HG03159 (cell line): ENCODE measurements at regions not wholly inside any gene's neighbourhood (a gene's known extent, or its start where the extent isn't known, plus 50 kb on each side); places are given as distances from the start of the nearest gene placed in this dataset.
"Not testable (repeated sequence)": the region's sequence is repeated elsewhere in the genome, so short reads cannot be mapped to it uniquely, and the experiment has no call there.

Experiments used
- ATAC-seq: cut with Tn5 transposase; IDR thresholded peaks from one replicate; pipeline ENCODE4 v1.9.1; 2021; ENCODE audit warnings: mild to moderate bottlenecking, moderate library complexity; ENCODE audit not compliant: unreplicated experiment

DNA sequence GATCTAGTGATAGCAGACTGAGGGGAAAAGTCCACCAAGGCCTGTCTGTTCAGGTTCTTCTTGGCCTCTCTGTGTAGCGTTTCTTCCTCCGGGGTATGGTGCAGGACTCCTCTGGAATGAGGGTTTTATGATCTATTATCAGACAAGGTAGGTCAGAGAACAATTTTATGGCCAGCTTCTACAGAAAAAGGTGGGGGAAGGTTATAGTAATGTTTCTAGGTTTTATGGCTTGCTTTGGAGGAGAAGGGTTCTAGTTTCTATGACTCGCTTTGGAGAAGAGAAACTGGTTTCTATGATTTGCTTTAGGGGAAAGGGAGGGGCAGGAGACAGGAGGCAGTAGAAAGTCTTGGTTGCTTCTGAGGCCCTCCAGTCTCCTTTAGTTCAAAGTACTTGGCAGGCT is 144.8 kb upstream of the LAMA2 start:
- ATAC-seq, result peak; percentile 84

DNA sequence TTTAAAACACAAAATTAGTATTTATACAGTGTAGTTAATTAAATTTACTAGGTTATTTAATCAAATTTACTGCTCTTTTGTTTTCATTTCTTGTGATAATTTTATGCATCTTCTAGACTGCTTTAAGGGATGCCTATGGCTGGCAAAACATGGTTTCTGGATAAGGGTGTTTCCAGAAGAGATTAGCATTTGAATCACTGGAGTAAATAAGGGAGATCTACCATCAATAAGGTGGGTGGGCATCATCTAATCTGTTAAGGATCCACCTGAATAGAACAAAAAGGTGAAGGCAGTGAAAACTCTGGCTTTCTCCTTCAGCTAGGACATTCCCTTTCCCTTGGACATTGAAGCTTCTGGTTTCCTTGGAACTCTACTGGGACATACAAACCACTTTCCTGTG is 146.2 kb upstream of the LAMA2 start:
- no peak for ATAC-seq

DNA sequence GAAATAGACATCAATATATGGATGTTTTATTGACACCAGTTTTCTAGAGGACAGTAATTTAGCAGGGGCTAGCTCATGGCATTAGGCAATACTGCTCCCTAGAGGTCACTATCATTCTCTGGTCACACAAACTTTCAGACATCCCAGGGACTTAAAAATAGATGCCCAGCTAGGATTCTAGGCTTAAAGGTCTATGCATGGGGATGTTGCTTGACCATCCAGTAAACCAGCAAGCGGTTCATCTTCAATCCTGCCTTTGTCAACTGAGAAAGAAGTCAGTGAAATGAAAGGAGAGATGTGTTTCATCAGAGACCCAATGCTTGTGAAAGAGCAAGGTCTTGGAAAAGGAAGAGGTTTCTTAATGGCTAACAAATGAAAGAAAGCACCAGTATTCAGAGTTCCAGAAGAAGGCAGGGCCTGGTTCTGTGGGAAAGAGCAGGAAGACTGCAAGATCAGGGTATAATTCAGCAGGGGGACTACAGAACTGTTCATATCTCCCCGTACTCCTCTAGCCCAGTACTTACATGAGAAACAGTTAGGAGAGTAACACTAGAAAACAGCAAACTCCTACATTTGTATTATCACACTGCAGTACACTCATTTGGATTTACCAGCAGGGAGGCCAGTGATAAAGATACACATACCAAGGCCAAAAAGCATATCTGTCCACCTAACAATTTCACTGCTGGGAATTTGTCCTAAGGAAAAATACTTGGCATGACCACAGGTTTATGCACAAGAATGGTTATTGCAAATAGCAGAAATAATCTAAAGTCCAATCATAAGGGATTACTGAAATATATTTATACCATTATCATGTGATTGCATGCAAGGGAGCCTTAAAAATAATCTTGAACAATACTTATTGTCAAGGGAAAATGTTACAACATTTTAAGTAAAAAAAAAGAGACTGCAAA is 151.4 kb upstream of the LAMA2 start:
- peak; percentile 68 for ATAC-seq

DNA sequence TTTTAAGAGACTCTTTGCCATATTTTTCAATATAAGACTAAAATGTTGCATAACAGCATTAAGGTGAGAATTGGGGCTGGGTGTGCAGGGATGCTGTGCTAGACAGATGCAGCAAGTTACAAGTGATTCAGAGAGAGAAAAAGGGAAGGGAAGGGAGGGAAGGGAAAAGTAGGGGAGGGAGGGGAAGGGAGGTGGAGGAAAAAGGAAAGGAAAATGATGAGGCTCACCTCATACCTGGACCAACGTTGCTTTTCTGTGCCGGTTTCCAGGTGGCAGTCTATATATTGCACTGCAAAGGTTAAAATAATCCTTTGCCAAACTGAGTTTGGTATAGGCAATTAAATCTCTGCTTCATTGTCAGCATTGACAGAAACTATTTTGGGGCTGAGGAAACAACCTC is 155.4 kb upstream of the LAMA2 start:
- no peak for ATAC-seq

- ATAC-seq, result peak; percentile 53
These were observed 157.4 kb upstream of the LAMA2 start for GRCh38 chr6:128725271-128726233.

DNA sequence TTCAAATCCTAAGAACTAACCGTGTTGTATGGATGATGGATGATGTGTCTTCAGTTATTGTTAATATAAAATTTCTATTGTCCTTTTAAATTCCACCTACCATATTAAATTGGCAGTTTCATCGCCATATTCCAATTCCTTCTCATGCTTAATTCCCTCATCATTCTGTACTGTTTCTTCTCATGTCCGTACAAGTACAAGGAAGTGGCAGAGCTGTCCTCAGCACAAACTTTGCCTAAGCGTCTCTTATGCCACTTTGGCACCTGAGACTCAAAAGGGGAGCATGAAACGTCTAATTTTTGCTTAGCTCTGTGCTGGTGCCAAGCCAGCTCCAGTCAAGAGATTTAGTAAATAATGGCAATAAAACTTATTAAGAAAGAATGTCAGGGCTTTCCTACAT is 158.2 kb upstream of the LAMA2 start:
- no peak for ATAC-seq

GRCh38 chr6:128723667-128724066 is 159.3 kb upstream of the LAMA2 start:
- no peak for ATAC-seq

- no peak for ATAC-seq
These were observed 162.0 kb upstream of the LAMA2 start for GRCh38 chr6:128720891-128721290.

- ATAC-seq, result no peak
These were observed 163.2 kb upstream of the LAMA2 start for GRCh38 chr6:128719786-128720185.

DNA sequence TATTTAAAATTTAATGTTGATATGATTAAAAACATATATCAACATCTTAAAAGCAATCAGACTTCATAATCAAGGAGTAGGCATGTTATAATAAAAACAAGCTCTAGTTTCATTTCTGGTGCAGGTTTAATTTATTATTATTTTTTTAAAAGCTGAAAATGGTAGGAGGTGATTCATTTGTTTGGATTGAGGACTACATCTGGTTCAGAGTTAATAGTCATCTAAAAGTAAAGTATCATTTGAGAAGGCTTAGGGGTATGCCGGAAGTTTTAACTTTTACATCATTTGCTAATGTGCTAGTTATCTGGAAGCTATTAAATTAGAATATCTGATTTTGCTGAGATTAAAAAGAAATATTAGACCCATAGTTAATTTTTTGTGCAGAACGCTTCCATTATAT is 169.5 kb upstream of the LAMA2 start:
- ATAC-seq, result no peak

DNA sequence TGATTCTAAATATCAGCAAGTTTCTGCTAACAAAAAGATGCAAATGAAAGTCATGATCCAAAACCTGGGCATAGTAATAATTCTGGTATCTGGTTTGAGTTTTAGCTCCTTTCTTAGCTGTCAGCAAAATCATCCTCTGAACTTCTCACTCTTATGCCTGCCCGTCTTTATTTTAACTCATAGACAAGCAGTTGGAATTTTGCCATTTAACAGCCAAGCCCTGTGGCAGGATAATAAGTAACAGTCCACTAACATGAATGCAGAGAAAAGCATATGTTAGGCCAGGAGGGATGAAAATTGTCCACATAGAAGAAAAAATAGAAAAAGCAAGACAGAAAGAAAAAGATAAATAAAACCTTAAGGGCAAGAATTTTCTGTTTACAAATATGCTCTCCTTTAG is 170.0 kb upstream of the LAMA2 start:
- no peak for ATAC-seq

GRCh38 chr6:128711149-128711548 is 171.8 kb upstream of the LAMA2 start:
- no peak for ATAC-seq

- no peak for ATAC-seq
These were observed 172.6 kb upstream of the LAMA2 start for GRCh38 chr6:128710315-128710714.

DNA sequence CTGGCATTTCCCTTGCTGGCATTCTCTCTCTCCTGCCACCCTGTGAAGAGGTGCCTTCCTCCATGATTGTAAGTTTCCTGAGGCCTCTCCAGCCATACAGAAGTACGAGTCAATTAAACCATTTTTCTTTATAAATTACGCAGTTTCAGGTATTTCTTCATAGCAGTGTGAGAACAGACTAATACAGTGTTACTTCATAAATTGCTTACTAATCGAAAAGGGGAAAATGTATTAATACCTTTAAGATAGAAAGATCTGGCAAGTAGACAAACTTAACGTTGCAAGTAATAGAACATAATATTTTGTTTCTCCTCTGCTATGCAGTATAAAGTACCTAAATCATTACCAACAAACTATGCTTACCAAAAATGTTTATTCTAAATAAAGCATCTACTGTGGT is 178.3 kb upstream of the LAMA2 start:
- ATAC-seq, result no peak

DNA sequence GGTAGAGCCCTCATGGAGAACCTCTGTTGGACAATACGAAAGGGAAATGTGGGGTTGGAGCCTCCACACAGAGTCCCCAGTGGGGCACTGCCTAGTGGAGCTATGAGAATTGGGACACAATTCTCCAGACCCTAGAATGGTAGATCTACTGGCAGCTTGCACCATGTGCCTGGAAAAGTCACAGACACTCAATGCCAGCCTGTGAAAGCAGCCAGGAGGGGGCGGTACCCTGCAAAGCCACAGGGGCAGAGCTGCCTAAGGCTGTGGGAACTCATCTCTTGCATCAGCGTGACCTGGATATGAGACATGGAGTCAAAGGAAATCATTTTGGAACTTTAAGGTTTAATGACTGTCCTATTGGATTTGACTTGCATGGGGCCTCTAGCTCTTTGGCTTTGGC is 179.1 kb upstream of the LAMA2 start:
- not testable (repeated sequence) for ATAC-seq

- no peak for ATAC-seq
These were observed 176.6 kb upstream of the PTPRK start for GRCh38 chr6:128696691-128697689.

GRCh38 chr6:128694303-128695009 is 174.1 kb upstream of the PTPRK start:
- ATAC-seq, result peak; percentile 92

DNA sequence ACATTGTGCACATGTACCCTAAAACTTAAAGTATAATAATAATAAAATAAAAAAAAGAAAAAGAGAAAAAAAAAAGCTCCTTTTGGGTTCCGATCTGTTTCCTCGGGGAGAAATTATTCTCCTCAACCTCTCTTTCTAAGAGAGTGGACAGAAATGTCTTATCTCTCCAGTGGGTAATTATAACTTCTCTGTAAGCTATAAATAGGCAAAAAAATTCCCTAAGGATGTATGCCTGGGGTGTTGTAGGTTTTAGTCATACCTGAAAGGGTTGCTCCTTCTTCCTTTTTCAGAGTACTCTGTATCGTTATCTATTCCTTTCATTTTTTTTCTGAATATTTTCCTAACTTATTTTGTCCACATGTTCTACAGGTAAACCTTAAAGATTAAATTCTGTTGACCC is 169.7 kb upstream of the PTPRK start:
- ATAC-seq, result no peak

DNA sequence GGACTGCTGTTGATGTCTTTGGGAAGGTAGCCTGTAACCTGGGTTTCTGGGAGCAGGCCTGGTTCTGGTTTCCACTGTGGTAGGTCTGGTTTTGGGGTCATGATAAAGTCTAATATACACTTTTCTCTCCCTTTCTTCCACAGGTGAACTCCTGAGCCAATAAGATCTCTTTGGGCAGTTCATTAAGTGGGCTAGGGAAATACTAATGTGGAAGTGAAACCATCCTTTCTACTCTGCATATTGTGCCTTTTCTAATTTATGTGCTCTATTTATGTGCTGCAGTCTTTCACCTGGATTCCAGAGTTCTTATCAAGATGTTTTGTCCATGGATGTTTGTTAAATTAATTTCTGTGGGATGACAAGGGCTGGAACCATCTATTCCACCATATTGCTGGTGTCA is 165.7 kb upstream of the PTPRK start:
- ATAC-seq, result peak; percentile 53

- no peak for ATAC-seq
These were observed 156.1 kb upstream of the PTPRK start for GRCh38 chr6:128676456-128676855.
